Left ventricle myocardium superior (tissue), 1 donor: ENCODE measurements at regions not wholly inside any gene's neighbourhood (a gene's known extent, or its start where the extent isn't known, plus 50 kb on each side); places are given as distances from the start of the nearest gene placed in this dataset.
"Not testable (repeated sequence)": the region's sequence is repeated elsewhere in the genome, so short reads cannot be mapped to it uniquely, and the experiment has no call there.

ENCODE experiments used
- ATAC-seq: fragments of 200-7000 bp; cut with Tn5 transposase; one replicate; pipeline ENCODE4 v1.9.1; 2020; ENCODE audit warnings: mild to moderate bottlenecking, moderate library complexity
- DNase-seq: peaks from one replicate; pipeline ENCODE4 v3.0.0-alpha.2; 2020
- intact Hi-C: fragments of 100-400 bp; cut with micrococcal nuclease; formaldehyde crosslinking; loops from one replicate; pipeline ENCODE4 v1.11.0; 2022
- donor health status: DM: no; HTN: yes; CAD: no; lungs with severe emphysema.

DNA sequence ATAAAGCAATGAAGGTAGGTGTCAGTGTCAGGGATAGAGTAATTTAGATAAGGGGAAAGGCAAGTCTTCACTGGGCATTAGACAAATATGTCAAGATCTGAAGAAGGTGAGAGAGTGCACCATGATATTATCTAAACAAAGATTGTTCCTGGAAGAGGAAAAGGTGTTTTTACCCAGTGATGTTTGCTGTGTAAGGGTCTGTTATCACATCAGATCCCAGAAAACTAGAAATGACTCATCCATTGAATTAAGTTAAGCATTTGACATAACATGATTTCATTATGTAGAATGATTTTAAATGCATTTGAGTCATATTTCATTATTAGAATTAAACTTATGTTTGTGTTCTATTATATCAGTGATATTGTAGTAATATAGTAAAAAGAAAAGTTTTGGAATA is 1279.5 kb upstream of the CITED2 start:
- ATAC-seq (no peak), DNase-seq (no peak)
- intact Hi-C loops, result no loop called here

DNA sequence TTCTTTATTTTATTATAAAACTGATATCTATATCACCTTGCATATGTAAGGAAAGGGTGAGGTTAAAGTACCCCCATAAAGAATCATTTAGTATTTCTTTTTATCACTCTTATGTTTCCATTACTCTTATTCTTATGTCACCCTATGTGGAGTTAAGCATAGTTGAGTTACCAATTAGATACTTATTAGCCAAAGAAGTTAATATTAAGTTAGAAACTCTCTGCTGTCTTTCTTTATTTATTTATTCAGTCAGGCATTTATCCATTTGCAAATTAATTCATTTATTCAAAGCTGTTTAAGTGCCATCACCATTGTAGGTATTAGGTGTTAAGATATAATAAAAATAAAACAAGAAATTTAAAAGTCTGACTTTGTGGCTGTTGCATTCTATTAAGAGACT is 1279.1 kb upstream of the CITED2 start:
- no peak for DNase-seq
- intact Hi-C loops, result no loop called here

DNA sequence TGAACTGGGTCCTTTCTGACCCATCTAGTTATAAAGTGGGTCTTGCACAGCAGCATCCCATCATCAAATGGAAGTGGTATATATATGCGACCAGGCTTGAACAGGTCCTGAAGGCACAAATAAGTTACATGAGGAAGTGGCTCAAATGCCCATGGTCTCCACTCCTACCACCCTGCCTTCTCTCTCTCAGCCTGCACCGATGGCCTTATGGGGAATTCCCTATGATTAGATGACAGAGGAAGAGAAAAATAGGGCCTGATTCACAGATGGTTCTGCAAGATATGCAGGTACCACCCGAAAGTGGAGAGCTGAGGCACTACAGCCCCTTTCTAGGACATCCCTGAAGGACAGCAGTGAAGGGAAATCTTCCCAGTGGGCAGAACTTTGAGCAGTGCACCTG is 1275.1 kb upstream of the CITED2 start:
- ATAC-seq, intact Hi-C loops, DNase-seq: not testable (repeated sequence)

More for the DNA sequence above, 1279.1 kb upstream of the CITED2 start:
- no peak for ATAC-seq

GRCh38 chr6:140647322-140647721 is 1272.9 kb upstream of the CITED2 start:
- ATAC-seq, DNase-seq, intact Hi-C loops: not testable (repeated sequence)

DNA sequence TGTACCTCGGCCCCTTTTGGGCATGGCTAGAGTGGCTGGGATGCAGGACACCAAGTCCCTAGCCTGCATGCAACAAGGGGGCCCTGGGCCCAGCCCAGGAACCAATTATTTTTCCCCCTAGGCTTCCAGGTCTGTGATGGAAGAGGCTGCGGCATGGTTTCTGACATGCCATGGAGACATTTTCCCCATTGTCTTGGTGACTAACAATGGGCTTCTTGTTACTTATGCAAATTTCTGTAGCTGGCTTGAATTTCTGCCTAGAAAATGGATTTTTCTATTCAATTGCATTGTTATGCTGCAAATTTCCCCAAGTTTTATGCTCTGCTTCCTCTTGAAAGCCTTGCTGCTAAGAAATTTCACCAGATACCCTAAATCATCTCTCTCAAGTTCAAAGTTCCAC is 1269.6 kb upstream of the CITED2 start:
- intact Hi-C loops, result no loop called here
- DNase-seq (no peak), ATAC-seq (no peak)

DNA sequence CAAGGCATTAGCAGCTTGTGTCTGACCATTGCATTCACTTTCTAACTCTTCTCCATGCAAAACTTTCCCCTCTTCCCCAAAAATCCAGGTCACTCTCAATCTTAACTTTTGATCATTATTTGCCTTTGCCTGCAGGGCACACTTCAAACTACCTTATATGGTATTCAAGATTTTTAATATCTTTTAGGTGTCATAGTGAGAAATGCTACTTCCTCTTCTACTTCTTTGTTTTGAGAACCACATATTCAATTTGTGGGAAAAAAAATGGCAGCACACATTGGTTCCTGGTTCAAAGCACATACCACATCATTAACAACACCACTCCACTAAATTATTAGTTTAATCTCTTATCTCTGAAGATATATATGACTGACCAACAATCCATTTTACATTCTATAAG is 1267.0 kb upstream of the CITED2 start:
- ATAC-seq (no peak), DNase-seq (no peak)
- intact Hi-C loops, result no loop called here

GRCh38 chr6:140636908-140637402 is 1262.5 kb upstream of the CITED2 start:
- DNase-seq, result no peak
- ATAC-seq, result no peak
- intact Hi-C loops, result no loop called here

DNA sequence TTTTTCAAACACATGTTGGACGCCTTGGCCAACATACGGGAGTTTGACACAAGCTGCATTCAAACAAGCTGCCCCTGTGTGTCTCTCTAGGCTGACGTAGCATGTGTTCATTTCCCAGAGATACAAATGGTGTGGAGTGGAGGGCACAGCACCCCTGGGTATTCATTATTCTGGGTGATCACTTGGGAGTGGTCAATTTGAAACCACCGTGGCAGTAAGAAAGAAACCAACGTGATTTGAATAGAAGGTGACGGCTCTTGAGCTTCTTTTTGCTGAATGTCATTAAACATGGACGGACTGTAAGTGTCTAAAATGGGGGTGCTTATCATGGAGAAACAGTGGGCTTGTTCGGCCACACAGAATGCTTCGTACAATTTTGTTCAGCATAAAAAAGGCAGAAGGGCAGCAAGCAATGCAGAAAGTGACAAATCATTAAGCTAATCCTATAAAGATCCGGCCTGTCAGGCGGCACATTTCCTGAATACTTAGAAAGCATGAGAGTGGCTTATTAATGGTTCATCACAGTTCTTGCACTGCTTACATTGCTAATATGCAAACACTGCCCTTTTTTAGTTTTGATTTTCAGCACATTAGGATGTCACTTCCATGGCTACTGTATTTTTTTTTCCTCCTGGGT is 1261.9 kb upstream of the CITED2 start:
- ATAC-seq (no peak), DNase-seq (no peak)
- intact Hi-C loops, result no loop called here

DNA sequence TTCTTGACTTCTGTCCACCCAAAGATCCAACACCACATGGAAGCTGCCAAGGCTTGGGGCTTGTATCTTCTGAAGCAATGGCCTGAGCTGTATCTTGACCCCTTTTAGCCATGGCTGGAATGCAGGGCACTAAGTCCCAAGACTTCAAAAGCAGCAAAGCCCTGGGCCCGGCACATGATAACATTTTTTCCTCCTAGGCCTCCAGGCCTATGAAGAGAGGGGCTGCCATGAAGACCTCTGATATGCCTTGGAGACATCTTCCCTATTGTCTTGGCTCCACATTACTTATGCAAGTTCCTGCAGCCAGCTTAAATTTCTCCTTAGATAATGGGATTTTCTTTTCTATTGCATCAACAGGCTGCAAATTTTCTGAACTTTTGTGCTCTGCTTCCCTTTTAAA is 1252.6 kb upstream of the CITED2 start:
- DNase-seq, result no peak
- no peak for ATAC-seq
- intact Hi-C loops, result no loop called here

DNA sequence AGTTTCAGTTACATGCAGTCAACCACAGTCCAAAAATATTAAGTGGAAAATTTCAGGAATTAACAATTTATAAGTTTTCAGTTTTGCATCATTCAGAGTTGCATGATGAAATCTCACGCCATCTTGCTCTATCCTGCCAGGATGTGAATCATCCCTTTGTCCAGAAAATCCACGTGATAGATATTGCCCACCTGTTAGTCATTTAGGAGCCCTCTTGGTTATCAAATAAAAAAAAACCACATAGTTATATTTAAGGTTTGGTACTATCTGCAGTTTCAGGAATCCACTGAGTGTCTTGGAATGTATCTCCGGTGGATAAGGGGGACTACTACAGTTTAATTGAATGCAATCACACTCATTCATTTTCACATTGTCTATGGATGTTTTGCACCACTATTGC is 1249.0 kb upstream of the CITED2 start:
- intact Hi-C loops, result no loop called here
- no peak for ATAC-seq
- DNase-seq, result no peak

DNA sequence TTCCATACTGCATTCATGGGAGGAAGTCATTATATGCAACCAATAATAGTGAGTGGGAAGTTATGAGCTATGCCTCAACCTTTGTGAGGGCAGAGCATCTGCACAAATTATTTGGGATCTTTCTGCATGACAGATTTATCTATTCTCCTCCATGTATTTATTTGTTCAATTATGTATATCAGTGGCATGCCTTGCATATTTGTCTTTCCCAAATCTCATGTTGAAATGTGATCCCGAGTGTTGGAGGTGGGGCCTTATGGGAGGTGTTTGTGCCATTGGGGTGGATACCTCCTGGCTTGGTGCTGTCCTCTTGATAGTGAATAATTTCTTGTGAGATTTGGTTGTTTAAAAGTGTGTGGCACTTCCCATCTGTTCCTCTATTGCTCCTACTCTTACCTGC is 1246.0 kb upstream of the CITED2 start:
- intact Hi-C loops, result no loop called here
- ATAC-seq (no peak), DNase-seq (no peak)

DNA sequence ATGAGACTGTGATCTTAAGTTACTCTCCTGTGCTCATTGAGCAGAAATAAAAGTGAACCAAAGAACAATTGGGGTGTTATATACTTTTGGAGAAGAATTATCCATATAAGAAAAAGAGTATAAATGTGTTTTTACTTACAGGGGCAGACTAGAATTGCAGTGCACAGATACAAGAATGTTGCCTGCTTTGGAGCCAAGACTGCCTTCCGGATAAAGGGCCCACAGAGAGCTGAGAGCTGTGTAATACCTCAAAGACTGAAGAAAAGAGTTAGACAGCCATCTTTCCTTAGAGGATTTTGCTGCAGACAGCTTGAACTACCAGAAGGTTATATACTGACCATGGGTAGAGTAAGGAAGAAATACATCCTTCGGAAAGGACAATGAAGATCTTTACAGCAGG is 1235.5 kb upstream of the CITED2 start:
- intact Hi-C loops, result no loop called here
- ATAC-seq, result no peak
- no peak for DNase-seq

- intact Hi-C loops, result no loop called here
- DNase-seq (no peak), ATAC-seq (no peak)
Measured at GRCh38 chr6:140609321-140609720, 1234.9 kb upstream of the CITED2 start.

DNA sequence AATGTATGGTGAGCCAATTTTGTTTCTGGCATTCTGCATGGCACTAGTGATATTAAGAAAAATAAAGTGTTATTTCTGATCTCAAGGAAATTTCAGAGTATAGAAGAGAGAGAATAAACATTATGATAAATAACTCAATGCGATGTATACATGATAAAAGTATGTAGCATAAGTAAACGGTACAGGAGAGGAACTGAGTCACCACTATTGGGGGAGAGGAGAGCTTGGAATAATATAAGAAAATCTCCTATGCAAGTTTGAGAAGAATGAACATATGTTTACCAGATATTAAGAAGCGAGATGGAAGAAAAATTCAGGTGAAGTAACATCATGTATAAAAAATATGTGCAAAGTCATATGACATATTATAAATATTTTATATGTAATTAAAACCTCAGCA is 1230.3 kb upstream of the CITED2 start:
- intact Hi-C loops, result no loop called here
- ATAC-seq (no peak), DNase-seq (no peak)

DNA sequence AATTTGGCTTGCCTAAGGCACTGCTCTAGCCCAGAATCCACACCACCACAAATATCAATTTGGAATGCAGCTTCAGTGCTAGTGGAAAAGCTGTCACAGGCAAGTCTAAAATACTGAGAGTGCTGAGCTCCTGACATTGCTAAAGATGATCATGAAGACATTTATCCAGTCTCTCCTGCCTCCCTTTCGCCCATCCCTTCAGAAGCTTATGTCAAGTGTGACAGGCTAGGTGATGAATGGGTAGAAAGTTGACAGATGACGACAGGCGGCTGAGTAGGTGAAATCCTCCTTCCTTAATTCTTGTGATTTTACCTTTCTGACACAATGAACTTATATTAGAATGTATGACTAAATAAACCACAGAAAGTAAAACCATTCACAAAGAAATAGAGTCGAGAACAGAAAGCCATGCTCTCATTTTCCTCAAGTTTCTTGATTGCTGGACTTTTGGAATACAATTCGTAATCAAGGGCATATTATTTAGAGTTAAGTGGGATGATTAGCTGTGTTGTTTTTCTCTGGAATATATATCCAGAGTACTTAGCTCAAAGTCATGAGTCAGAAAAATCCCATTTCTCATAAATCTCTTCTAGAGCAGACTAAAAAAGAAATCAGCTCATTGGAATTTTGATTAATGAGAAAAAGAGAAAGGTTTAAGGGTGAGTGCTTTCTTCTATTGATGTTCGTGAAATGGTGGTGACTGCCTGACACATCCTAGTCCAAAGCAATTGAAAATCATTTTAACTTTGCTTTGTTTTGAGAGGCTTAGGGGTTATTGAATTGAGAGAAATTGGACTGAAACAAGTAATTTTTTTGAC is 1228.2 kb upstream of the CITED2 start:
- no peak for ATAC-seq
- intact Hi-C loops, result no loop called here

DNA sequence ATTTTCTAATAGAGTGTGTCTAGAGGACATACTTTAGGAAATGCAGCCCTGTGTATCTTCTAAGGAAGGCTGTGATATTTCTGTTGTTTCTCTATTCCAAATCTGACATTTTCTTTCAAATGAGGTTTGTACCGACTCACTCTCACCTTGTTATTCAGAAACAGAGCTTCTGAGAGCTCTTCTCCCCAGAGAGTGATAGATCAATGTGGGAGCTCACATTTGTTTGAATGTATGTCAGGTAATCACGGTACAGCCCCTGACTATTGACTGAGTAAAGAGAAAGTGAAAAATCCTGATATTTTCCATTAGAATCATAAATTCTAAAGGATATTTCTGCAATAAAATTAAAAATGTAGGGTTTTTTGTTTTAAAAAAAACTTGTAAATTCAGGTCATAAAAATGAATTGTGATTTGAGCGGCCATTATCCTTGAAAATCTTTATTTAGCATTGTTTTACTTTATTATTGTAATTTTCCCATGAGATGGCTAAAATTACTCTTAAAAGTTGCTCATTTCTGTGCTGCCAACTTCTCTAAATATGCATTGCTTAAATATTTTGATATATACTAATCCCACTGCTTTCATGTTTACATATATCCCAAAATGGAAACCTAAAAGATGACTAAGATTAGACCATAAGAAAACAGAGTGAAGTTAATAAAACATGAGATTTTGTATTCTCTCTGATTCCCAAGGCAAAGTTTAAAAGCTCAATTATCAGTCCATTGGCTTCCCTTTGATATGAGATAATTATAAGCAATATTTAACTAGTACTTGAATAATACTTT is 1226.8 kb upstream of the CITED2 start:
- ATAC-seq, result no peak
- no peak for DNase-seq
- intact Hi-C loops, result no loop called here

More for the DNA sequence above, 1228.2 kb upstream of the CITED2 start:
- DNase-seq, result no peak

GRCh38 chr6:140599916-140600315 is 1225.5 kb upstream of the CITED2 start:
- peak; percentile 40 for ATAC-seq
- no peak for DNase-seq
- intact Hi-C loops, result no loop called here

- ATAC-seq (no peak), DNase-seq (no peak)
- intact Hi-C loops, result no loop called here
Measured at GRCh38 chr6:140597181-140597580, 1222.7 kb upstream of the CITED2 start.

DNA sequence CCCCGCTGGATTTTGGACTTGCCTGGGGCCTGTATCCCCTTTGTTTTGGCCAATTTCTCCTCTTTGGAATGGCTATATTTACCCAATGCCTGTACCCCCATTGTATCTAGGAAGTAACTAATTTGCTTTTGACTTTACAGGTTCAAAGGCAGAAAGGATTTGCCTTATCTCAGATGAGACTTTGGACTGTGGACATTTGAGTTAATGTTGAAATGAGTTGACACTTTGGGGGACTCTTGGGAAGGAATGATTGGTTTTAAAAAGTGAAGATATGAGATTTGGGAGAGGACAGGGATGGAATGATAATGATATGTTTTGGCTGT is 1220.3 kb upstream of the CITED2 start:
- DNase-seq (no peak), ATAC-seq (no peak)
- intact Hi-C loops, result no loop called here

DNA sequence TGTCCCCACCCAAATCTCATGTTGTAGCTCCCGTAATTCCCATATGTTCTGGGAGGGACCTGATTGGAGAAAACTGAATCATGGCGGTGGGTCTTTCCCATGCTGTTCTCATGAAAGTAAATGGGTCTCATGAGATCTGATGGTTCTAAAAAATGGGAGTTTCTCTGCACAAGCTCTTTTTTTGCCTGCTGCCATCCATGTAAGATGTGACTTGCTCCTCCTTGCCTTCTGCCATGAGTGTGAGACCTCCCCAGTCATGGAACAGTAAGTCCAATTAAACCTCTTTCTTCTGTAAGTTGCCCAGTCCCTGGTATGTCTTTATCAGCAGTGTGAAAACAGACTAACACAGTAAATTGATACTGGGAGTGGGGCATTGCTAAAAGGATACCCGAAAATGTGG is 1218.4 kb upstream of the CITED2 start:
- intact Hi-C loops, result no loop called here
- no peak for DNase-seq
- no peak for ATAC-seq
